ENCODE measurements at regions not wholly inside any gene's neighbourhood (a gene's known extent, or its start where the extent isn't known, plus 50 kb on each side); places are given as distances from the start of the nearest gene placed in this dataset.

- Mint-ChIP-seq H3K9me3 (no peaks in the 10 kb centered on the region), H3K27me3 (peaks cover 8 to 35% of the 10 kb centered on the region in 2 donors), H3K4me3 (no peak overlapping the region), H3K4me1 (ENCODE audit: low read depth in 2 of 2) (peaks cover 2 to 12% of the 10 kb centered on the region in 2 donors), H3K36me3 (ENCODE audit: insufficient read depth) (no peaks in the 10 kb centered on the region), H3K27ac (peak overlapping the region in 1 of 2 donors; percentile 68)
- ATAC-seq (replicated peaks): no peak
- no peak for DNase-seq
Observed at GRCh38 chr1:8096105-8097011, 70.2 kb upstream of the ERRFI1 start.

- Mint-ChIP-seq H3K27me3 (peaks cover 13 to 38% of the 10 kb centered on the region in 2 donors), H3K9me3 (no peaks in the 10 kb centered on the region), H3K4me1 (ENCODE audit: low read depth in 2 of 2) (peaks cover 2 to 12% of the 10 kb centered on the region in 2 donors)
Observed at GRCh38 chr1:8095584-8095983, 69.5 kb upstream of the ERRFI1 start.

GRCh38 chr1:8094481-8095241, 68.6 kb upstream of the ERRFI1 start:
- Mint-ChIP-seq H3K4me3 (no peak overlapping the region), H3K36me3 (ENCODE audit: insufficient read depth) (no peaks in the 10 kb centered on the region), H3K9me3 (no peaks in the 10 kb centered on the region), H3K4me1 (ENCODE audit: low read depth in 2 of 2) (peaks cover 2 to 12% of the 10 kb centered on the region in 2 donors), H3K27ac (no peak overlapping the region), H3K27me3 (peaks cover 17 to 44% of the 10 kb centered on the region in 2 donors)
- ATAC-seq (replicated peaks) (no peak), DNase-seq (no peak)

More at GRCh38 chr1:8095584-8095983, 69.5 kb upstream of the ERRFI1 start:
- ATAC-seq (replicated peaks): no peak
- no peak overlapping the region for H3K4me3 Mint-ChIP-seq
- no peaks in the 10 kb centered on the region for H3K36me3 Mint-ChIP-seq (ENCODE audit: insufficient read depth)
- no peak for DNase-seq
- no peak overlapping the region for H3K27ac Mint-ChIP-seq

GRCh38 chr1:8093221-8093980, 67.3 kb upstream of the ERRFI1 start:
- no peak for ATAC-seq (replicated peaks)
- DNase-seq: no peak
- Mint-ChIP-seq H3K4me1 (ENCODE audit: low read depth in 2 of 2) (peaks cover 2 to 12% of the 10 kb centered on the region in 2 donors), H3K4me3 (no peak overlapping the region), H3K36me3 (ENCODE audit: insufficient read depth) (no peaks in the 10 kb centered on the region), H3K27ac (no peak overlapping the region), H3K27me3 (peaks cover 17 to 55% of the 10 kb centered on the region in 2 donors), H3K9me3 (no peaks in the 10 kb centered on the region)

- peaks cover 2 to 8% of the 10 kb centered on the region in 2 donors for H3K4me1 Mint-ChIP-seq (ENCODE audit: low read depth in 2 of 2)
- no peak for DNase-seq
Observed at GRCh38 chr1:8092657-8093056, 66.5 kb upstream of the ERRFI1 start.

GRCh38 chr1:8091691-8092090, 65.6 kb upstream of the ERRFI1 start:
- H3K36me3 Mint-ChIP-seq (ENCODE audit: insufficient read depth): no peaks in the 10 kb centered on the region
- H3K9me3 Mint-ChIP-seq: no peaks in the 10 kb centered on the region
- H3K4me3 Mint-ChIP-seq: no peak overlapping the region
- ATAC-seq (replicated peaks) (no peak), DNase-seq (no peak)
- H3K27me3 Mint-ChIP-seq: peaks cover 17 to 66% of the 10 kb centered on the region in 2 donors
- no peaks in the 10 kb centered on the region for H3K4me1 Mint-ChIP-seq (ENCODE audit: low read depth in 2 of 2)
- no peak overlapping the region for H3K27ac Mint-ChIP-seq

More at GRCh38 chr1:8092657-8093056, 66.5 kb upstream of the ERRFI1 start:
- Mint-ChIP-seq H3K4me3 (no peak overlapping the region), H3K36me3 (ENCODE audit: insufficient read depth) (no peaks in the 10 kb centered on the region), H3K9me3 (no peaks in the 10 kb centered on the region), H3K27ac (no peak overlapping the region), H3K27me3 (peaks cover 17 to 58% of the 10 kb centered on the region in 2 donors)
- no peak for ATAC-seq (replicated peaks)

GRCh38 chr1:8090241-8090702, 64.2 kb upstream of the ERRFI1 start:
- no peaks in the 10 kb centered on the region for H3K36me3 Mint-ChIP-seq (ENCODE audit: insufficient read depth)
- no peak for ATAC-seq (replicated peaks)
- DNase-seq: no peak
- H3K27ac Mint-ChIP-seq: no peak overlapping the region
- no peak overlapping the region for H3K4me3 Mint-ChIP-seq
- H3K9me3 Mint-ChIP-seq: no peaks in the 10 kb centered on the region
- peaks cover 17 to 67% of the 10 kb centered on the region in 2 donors for H3K27me3 Mint-ChIP-seq
- H3K4me1 Mint-ChIP-seq (ENCODE audit: low read depth in 2 of 2): no peaks in the 10 kb centered on the region

- no peak for ATAC-seq (replicated peaks)
- no peaks in the 10 kb centered on the region for H3K4me1 Mint-ChIP-seq (ENCODE audit: low read depth in 2 of 2)
Observed at GRCh38 chr1:8089535-8090228, 63.6 kb upstream of the ERRFI1 start.

GRCh38 chr1:8086055-8086454, 59.9 kb upstream of the ERRFI1 start:
- Mint-ChIP-seq H3K27ac (no peak overlapping the region), H3K9me3 (no peaks in the 10 kb centered on the region), H3K4me3 (no peak overlapping the region), H3K36me3 (ENCODE audit: insufficient read depth) (no peaks in the 10 kb centered on the region), H3K27me3 (peaks cover 9 to 40% of the 10 kb centered on the region in 2 donors), H3K4me1 (ENCODE audit: low read depth in 2 of 2) (no peaks in the 10 kb centered on the region)
- ATAC-seq (replicated peaks) (no peak), DNase-seq (no peak)

More at GRCh38 chr1:8089535-8090228, 63.6 kb upstream of the ERRFI1 start:
- Mint-ChIP-seq H3K27me3 (peaks cover 17 to 71% of the 10 kb centered on the region in 2 donors), H3K4me3 (no peak overlapping the region), H3K9me3 (no peaks in the 10 kb centered on the region), H3K36me3 (ENCODE audit: insufficient read depth) (no peaks in the 10 kb centered on the region), H3K27ac (no peak overlapping the region)
- no peak for DNase-seq

GRCh38 chr1:8084913-8085312, 58.8 kb upstream of the ERRFI1 start:
- Mint-ChIP-seq H3K9me3 (no peaks in the 10 kb centered on the region), H3K27ac (no peak overlapping the region), H3K4me3 (no peak overlapping the region), H3K4me1 (ENCODE audit: low read depth in 2 of 2) (no peaks in the 10 kb centered on the region), H3K27me3 (peaks cover 0 to 33% of the 10 kb centered on the region in 2 donors), H3K36me3 (ENCODE audit: insufficient read depth) (no peaks in the 10 kb centered on the region)
- DNase-seq: no peak
- no peak for ATAC-seq (replicated peaks)

GRCh38 chr1:8083739-8084484, 57.8 kb upstream of the ERRFI1 start:
- H3K4me1 Mint-ChIP-seq (ENCODE audit: low read depth in 2 of 2): no peaks in the 10 kb centered on the region
- ATAC-seq (replicated peaks) (no peak), DNase-seq (no peak)
- H3K27ac Mint-ChIP-seq: no peak overlapping the region
- peaks cover under 1 to 34% of the 10 kb centered on the region in 2 donors for H3K27me3 Mint-ChIP-seq
- no peak overlapping the region for H3K4me3 Mint-ChIP-seq
- no peaks in the 10 kb centered on the region for H3K9me3 Mint-ChIP-seq
- no peaks in the 10 kb centered on the region for H3K36me3 Mint-ChIP-seq (ENCODE audit: insufficient read depth)

GRCh38 chr1:8082945-8083344, 56.8 kb upstream of the ERRFI1 start:
- H3K36me3 Mint-ChIP-seq (ENCODE audit: insufficient read depth): no peaks in the 10 kb centered on the region
- DNase-seq: no peak
- no peak for ATAC-seq (replicated peaks)
- H3K4me3 Mint-ChIP-seq: no peak overlapping the region
- H3K27me3 Mint-ChIP-seq: peaks cover 9 to 40% of the 10 kb centered on the region in 2 donors
- H3K27ac Mint-ChIP-seq: no peak overlapping the region
- H3K9me3 Mint-ChIP-seq: no peaks in the 10 kb centered on the region
- H3K4me1 Mint-ChIP-seq (ENCODE audit: low read depth in 2 of 2): no peaks in the 10 kb centered on the region

All from effector memory CD8-positive, alpha-beta T cell (primary cell).